ENCODE measurements at regions not wholly inside any gene's neighbourhood (a gene's known extent, or its start where the extent isn't known, plus 50 kb on each side); places are given as distances from the start of the nearest gene placed in this dataset.
A peak's percentile ranks its signal among the peaks of the same experiment; 100 is the strongest.

GRCh38 chr3:19735111-19735510, 198.9 kb downstream of the EFHB start:
- DNase-seq = peak in 1 of 2 donors; percentile 11
- ATAC-seq = peak; percentile 95

GRCh38 chr3:19734453-19734852, 199.6 kb downstream of the EFHB start:
- intact Hi-C loops (cut with DNase I, micrococcal nuclease) = no loop called here
- DNase-seq (peak in 1 of 2 donors; percentile 21), ATAC-seq (peak; percentile 69)

More at GRCh38 chr3:19735111-19735510, 198.9 kb downstream of the EFHB start:
- intact Hi-C loops (cut with DNase I, micrococcal nuclease) = no loop called here

- ATAC-seq = no peak
- intact Hi-C loops (cut with DNase I, micrococcal nuclease) = no loop called here
- no peak for DNase-seq
Measured at GRCh38 chr3:19725000-19725399, 209.0 kb downstream of the EFHB start.

- no peak for DNase-seq
- intact Hi-C loops (cut with DNase I, micrococcal nuclease) = no loop called here
- ATAC-seq = no peak
Measured at GRCh38 chr3:19717736-19718135, 216.3 kb downstream of the EFHB start.

GRCh38 chr3:19711160-19711782, 222.7 kb downstream of the EFHB start:
- DNase-seq (no peak), ATAC-seq (no peak)
- intact Hi-C loops (cut with DNase I, micrococcal nuclease) = no loop called here

GRCh38 chr3:19702416-19703078, 231.5 kb downstream of the EFHB start:
- intact Hi-C loops (cut with DNase I, micrococcal nuclease) = no loop called here
- DNase-seq (peak in 1 of 2 donors; percentile 22), ATAC-seq (peak; percentile 89)

- DNase-seq (no peak), ATAC-seq (no peak)
- intact Hi-C loops (cut with DNase I, micrococcal nuclease) = no loop called here
Measured at GRCh38 chr3:19688767-19689166, 245.2 kb downstream of the EFHB start.

- ATAC-seq (no peak), DNase-seq (no peak)
- intact Hi-C loops (cut with DNase I, micrococcal nuclease) = no loop called here
Measured at GRCh38 chr3:19668163-19668562, 265.9 kb downstream of the EFHB start.

- ATAC-seq = no peak
- DNase-seq = no peak
- intact Hi-C loops (cut with DNase I, micrococcal nuclease) = no loop called here
Measured at GRCh38 chr3:19662486-19662885, 271.5 kb downstream of the EFHB start.

- no peak for ATAC-seq
Measured at GRCh38 chr3:19652336-19652735, 281.7 kb downstream of the EFHB start.

GRCh38 chr3:19645093-19645492, 288.9 kb downstream of the EFHB start:
- ATAC-seq (no peak), DNase-seq (no peak)
- intact Hi-C loops (cut with DNase I, micrococcal nuclease) = no loop called here

More at GRCh38 chr3:19652336-19652735, 281.7 kb downstream of the EFHB start:
- intact Hi-C loops (cut with DNase I, micrococcal nuclease) = no loop called here
- no peak for DNase-seq

GRCh38 chr3:19644405-19644804, 289.6 kb downstream of the EFHB start:
- ATAC-seq = no peak
- no peak for DNase-seq
- intact Hi-C loops (cut with DNase I, micrococcal nuclease) = no loop called here

GRCh38 chr3:19641408-19641807, 292.6 kb downstream of the EFHB start:
- ATAC-seq = no peak

GRCh38 chr3:19632099-19633074, 301.6 kb downstream of the EFHB start:
- ATAC-seq (no peak), DNase-seq (no peak)
- intact Hi-C loops (cut with DNase I, micrococcal nuclease) = no loop called here

More at GRCh38 chr3:19641408-19641807, 292.6 kb downstream of the EFHB start:
- DNase-seq = no peak
- intact Hi-C loops (cut with DNase I, micrococcal nuclease) = no loop called here

GRCh38 chr3:19598870-19599269, 335.1 kb downstream of the EFHB start:
- intact Hi-C loops (cut with DNase I, micrococcal nuclease) = no loop called here
- DNase-seq (no peak), ATAC-seq (no peak)

GRCh38 chr3:19596408-19596807, 337.6 kb downstream of the EFHB start:
- no peak for DNase-seq
- intact Hi-C loops (cut with DNase I, micrococcal nuclease) = no loop called here
- ATAC-seq = no peak

GRCh38 chr3:19595884-19596283, 338.1 kb downstream of the EFHB start:
- ATAC-seq = no peak
- intact Hi-C loops (cut with DNase I, micrococcal nuclease) = no loop called here
- DNase-seq = no peak
